GM21528 (cell line): ENCODE measurements at regions not wholly inside any gene's neighbourhood (a gene's known extent, or its start where the extent isn't known, plus 50 kb on each side); places are given as distances from the start of the nearest gene placed in this dataset.
"Not testable (repeated sequence)": the region's sequence is repeated elsewhere in the genome, so short reads cannot be mapped to it uniquely, and the experiment has no call there.

Experiments
- ATAC-seq: cut with Tn5 transposase; IDR thresholded peaks from one replicate; pipeline ENCODE4 v1.9.1; 2021; ENCODE audit warnings: mild to moderate bottlenecking, moderate library complexity; ENCODE audit not compliant: unreplicated experiment, low FRiP score

DNA sequence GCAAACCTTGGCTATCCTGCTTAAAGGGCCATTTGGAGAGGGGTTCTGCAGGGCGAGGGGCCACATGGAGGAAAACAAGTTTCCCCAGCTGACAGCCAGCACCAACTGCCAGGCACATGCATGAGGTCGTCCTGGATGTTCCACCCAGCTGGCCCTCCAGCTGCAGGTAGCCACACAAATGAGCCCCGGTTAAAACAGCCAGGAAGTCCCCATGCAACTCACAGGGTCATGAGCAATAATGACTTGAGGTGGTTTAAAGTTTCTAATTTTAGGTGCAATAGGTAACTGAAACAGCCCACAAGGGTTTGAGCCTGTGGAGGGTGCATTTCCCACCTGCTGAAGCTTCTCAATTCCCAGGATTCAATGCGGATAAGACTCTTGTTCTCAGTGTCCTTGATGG, 160.8 kb upstream of the CCZ1B start:
- not testable (repeated sequence) for ATAC-seq

DNA sequence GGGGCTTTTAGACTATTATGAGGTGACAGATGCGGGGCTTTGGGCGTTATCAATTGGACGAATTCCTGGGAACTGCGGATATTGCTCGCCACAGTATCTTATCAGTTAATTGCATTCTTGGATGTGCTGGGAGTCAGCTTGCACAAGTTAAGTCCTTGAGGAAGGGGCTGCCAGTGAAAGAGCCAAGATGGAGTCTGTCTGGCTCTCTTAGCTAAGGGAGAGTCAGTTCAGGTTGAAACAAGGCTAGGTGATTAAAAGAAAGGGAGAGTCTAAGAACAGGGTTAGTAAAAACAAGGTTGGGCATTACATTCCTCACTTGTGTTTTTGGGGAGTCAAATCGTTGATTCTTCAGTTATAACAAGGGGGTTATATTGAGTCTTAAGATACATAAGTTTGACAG, 162.5 kb upstream of the CCZ1B start:
- not testable (repeated sequence) for ATAC-seq

DNA sequence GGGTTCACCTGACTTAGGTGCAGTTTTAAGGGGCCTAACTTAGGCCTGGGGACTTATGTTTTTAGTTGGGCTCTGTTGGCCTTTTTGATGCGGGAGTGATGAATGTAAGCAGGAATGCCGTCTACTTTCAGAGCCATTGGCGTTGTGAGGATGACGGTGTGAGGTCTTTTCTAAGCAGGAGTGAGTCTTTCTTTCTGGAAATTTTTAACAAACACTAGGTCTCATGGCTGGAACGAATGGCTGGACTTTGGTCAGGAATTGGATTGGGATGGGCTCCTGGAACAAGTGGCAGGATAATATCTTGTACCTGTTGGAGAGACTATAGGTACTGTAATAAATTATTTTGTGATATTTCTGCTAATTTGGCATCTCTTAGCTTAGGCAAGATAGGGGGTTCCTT, 163.9 kb upstream of the CCZ1B start:
- ATAC-seq, result not testable (repeated sequence)

DNA sequence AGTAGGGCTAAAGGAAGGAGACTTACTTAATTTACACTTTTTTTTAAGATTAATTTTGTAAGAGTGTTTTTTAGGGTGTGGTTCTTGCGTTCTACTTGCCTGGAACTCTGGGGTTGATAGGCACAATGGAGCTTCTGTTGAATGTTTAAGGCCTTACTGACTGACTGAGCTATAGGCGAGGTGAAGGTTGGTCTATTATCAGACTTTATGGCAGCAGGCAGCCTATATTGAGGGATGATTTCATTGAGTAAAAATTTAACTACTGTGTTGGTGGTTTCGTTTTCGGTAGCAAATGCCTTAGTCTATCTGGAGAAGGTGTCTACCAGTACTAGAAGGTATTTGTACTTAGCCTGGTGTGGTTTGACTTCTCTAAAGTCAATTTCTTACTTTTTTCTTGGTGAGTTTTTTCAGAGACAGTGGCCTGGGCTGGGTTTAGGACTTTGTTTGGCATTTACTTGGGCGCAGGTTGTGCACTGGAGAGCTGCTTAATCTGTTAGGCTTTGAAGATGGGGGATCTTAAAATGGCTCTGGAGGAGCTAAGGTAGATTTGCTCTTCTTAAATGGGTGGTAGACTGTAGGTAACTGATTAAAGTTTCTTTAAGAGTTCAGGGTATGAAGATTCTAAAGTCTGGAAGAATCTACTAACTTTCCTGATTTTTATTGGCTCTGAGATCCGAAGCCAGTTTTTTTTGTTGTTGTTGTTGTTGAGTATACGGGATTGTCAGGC, 164.5 kb upstream of the CCZ1B start:
- not testable (repeated sequence) for ATAC-seq

DNA sequence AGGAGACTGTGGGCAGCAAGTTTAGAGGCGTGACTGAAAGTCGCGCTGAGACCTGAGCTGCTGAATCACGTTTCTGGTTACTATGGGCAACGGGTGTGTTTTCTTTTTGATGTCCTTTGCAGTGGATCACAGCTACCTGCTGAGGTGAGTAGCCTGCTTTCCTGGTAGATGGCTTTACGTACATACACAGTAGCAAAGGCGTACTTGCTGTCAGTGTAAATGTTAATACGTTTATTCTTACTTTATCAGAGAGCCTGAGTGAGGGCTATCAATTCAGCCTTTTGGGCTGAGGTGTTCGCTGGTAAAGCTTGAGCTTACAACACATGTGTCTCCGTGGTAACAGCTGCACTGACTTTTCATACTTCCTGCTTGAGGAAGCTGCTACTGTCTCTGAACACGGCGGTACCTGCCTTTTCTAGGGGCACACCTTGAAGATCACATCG, 165.1 kb upstream of the CCZ1B start:
- not testable (repeated sequence) for ATAC-seq

DNA sequence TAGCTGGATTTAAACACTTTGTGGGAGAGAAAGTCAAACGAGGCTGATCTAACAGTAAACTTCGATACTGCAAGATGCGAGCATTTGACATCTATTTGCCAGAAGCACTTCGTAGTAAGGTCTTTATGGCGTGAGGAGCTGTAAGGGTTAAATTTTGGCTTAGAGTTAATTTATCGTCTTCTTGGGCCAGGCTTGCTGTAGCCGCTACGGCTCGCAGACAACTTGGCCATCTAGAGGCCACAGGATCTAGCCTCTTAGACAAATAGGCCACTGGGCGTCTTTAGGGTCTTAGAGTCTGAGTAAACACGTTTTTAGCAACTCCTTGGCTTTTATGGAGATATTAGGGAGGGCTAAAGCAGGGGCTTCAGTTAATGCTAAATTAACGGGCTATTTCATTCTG, 165.6 kb upstream of the CCZ1B start:
- ATAC-seq, result not testable (repeated sequence)

DNA sequence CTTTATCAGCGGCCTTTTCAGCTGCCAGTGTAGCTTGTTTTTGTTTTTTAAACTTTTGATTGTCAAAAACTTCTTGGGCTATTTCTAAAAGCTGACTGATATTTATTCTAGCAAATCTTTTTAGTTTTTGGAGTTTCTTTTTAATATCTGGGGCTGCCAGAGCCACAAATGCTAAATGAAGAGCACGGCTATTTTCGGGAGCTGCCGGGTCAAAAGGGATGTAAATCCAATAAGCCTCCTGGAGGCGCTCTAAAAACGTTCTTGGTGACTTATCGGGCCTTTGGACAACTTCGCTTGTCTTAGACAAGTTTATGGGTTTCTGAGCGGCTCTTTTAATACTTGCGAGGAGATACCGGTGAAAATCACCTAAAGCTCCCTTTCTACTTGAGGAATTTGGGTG, 166.1 kb upstream of the CCZ1B start:
- not testable (repeated sequence) for ATAC-seq

DNA sequence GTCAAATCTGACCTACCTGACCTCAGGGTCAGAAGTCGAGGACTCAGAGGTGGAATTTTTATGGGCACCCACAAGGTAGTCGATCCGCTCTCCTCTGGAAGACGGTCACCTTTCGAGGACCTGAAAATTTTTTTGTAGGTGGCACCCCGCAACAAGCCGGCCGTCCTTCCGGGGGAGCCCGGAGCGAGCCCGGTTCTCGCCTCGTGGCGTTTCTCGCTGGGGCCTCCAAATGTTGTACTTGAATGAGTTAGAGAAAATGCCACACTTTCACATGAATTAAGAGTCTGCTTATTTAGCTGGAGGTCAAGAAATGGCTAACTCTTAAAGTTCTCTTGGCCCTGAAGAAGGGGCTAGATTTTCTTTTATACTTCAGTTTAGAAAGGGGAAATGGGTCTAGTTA, 169.0 kb upstream of the CCZ1B start:
- not testable (repeated sequence) for ATAC-seq

DNA sequence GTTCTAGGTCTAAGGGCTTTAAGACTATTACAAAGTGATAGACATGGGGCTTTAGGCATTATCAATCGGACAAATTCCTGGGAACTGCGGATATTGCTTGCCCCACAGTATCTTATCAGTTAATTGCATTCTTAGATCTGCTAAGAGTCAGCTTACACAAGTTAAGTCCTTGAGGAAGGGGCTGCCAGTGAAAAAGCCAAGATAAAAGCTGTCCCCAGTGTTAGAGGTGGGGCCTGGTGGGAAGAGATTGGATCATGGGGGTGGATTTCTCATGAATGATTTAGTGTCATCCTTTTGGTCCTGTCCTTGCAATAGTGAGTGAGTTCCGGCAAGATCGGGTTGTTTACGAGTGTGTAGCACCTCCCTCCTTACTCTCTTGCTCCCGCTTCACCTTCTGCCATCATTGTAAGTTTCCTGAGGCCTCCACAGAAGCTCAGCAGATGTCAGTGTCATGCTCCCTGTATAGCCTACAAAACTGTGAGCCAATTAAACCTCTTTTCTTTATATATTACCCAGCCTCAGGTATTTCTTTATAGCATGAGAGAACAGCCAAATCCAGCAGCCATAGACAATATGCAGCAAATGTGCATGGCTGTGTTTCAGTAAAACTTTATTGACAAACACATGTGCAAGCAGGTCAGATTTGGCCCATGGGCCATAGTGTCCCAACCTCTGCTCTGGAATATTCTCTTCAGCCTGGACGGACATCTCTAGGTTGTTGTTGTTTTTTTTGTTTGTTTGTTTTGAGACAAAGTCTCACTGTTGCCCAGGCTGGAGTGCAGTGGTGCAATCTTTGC, 169.6 kb upstream of the CCZ1B start:
- ATAC-seq, result not testable (repeated sequence)

DNA sequence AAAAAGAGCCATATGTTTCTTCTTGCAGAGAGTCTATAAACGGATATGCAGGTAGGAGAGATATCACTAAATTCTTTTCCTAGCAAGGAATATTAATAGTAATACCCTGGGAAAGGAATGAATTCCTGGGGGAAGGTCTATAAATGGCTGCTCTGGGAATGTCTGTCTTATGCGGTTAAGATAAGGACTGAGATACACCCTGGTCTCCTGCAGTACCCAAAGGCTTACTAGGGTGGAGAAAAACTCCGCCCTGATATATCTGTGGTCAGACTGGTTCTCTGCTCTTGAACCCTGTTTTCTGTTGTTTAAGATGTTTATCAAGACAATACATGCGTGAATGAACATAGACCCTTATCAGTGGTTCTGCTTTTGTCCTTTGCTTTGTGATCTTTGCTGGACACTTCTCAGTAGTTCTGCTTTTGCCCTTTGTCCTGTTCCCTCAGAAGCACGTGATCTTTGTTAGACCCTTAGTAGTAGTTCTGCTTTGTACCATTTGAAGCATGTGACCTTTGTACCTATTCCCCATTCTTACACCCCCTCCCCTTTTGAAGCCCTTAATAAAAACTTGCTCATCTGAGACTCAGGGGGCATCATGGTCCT, 173.1 kb upstream of the CCZ1B start:
- not testable (repeated sequence) for ATAC-seq

DNA sequence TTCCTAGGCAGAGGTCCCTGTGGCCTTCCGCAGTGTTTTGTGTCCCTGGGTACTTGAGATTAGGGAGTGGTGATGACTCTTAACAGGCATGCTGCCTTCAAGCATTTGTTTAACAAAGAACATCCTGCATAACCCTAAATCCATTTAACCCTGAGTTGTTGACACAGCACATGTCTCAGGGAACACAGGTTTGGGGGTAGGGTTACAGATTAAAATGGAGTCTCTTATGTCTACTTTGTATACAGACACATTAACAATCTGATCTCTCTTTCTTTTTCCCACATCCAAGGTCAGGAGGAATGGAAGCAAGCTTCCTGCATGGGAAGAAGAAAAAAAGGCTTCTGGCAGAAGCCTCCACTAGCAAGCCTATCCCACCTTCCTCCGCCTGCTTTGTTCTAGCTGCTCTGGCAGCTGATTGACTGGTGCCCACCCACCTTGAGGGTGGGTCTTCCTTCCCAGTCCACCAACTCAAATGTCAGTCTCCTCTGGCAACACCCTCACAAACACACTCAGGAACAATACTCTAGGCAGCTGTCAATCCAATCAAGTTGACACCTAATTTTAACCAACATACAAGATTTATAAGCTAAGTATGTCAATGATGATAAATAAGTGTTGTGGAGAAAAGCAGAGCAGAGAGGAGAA, 176.5 kb upstream of the CCZ1B start:
- ATAC-seq, result no peak

DNA sequence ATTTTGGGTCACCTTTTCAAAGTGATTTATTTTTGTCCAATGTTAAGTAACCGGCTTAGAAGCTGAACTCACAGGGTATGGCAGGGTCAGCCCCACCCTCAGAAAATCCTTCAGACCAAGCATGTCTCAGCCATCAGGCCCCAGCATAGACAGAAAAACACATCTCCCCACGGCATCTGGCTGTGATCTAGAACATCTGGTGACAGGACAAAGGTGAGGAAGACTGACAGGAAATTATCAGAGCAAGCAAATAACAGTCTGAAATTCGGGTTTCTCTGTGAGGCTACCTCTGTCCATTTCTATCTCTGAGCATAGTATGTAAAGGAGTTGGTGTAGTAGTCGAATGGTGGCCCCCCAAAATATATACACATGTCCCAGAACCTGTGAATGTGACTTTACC, 177.0 kb upstream of the C1GALT1 start:
- no peak for ATAC-seq

DNA sequence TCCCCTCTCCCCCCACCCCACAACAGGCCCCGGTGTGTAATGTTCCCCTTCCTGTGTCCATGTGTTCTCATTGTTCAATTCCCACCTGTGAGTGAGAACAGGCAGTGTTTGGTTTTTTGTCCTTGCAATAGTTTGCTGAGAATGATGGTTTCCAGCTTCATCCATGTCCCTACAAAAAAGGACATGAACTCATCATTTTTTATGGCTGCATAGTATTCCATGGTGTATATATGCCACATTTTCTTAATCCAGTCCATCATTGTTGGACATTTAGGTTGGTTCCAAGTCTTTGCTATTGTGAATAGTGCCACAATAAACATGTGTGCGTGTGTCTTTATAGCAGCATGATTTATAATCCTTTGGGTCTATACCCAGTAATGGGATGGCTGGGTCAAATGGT, 176.4 kb upstream of the C1GALT1 start:
- ATAC-seq, result not testable (repeated sequence)

DNA sequence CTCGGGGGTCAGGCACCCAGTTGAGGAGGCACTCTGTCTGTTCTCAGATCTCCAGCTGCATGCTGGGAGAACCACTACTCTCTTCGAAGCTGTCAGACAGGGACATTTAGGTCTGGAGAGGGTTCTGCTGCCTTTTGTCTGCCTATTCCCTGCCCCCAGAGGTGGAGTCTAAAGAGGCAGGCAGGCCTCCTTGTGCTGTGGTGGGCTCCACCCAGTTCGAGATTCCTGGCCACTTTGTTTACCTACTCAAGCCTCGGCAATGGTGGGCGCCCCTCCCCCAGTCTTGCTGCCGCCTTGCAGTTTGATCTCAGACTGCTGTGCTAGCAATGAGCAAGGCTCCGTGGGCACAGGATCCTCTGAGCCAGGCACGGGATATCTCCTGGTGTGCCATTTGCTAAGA, 171.1 kb upstream of the C1GALT1 start:
- ATAC-seq, result not testable (repeated sequence)

DNA sequence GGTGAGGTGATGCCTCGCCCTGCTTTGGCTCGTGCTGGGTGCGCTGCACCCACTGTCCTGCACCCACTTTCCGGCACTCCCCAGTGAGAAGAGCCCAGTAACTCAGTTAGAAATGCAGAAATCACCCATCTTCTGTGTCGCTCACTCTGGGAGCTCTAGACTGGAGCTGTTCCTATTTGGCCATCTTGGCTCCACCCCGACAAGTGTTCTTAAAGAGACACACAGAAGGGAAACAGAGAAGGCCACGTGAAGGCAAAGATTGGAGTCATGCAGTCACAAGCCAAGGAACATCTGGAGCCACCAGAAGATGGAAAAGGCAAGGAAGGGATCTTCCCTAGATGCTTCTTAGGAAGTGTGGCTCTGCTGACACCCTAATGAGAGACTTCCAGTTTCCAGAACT, 170.6 kb upstream of the C1GALT1 start:
- ATAC-seq, result not testable (repeated sequence)

DNA sequence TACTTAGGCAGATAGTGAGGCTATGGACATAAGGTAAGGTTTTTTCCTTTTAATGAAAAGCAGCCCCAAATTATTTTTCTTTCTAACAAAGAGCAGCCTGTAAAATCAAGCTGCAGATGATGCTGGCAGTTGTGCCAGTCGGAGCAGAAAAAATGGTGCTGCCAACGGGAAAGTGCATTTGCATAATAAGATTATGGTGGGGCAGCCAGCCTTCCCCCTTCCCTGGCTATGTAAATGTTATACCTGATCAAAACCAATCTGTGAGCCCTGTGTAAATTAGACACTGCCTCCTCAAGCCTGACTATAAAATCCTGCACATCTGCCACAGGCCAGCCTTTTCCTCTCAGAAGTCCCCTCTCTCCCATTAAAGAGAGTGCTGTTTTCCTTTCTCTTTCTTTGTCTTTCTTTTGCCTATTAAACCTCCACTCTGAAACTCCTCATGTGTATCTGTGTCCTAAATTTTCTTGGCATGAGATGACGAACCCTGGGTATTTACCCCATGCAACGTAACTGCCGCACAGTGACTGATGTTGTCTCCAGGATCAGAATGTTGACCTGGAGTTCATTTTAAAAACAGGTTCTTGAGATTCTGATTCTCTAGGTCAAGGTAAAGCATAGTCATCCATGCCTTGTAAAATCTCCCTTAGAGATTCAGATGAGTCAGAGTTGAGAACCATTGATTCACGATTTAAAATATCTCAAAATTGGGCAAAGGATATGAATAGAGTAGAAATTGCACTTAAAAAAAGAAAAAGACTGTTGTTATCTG, 167.3 kb upstream of the C1GALT1 start:
- no peak for ATAC-seq

DNA sequence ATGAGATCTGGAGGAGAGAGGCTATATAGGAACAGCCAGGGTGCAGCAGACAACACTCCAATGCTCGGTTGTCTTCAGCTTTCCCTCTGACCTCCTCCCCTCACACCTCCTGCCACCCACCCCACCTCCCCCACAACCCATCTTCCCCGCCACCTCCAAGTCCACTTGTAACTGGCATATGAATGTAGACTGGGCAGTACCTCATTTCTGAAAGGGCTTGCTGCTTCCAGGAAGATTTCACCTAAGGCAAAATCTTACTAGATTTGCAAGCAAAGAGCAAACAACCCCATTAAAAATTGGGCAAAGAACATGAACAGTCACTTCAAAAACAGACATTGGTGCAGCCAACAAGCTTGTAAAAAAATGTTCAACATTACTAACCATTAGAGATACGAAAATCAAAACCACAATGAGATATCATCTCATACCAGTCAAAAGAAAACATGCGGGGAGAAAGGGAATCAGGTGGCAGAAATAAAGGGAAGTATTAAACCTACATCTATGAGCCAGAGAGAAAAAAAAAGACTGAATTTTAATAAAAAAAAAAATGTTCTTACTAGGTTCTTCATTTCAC, 164.6 kb upstream of the C1GALT1 start:
- ATAC-seq, result no peak

DNA sequence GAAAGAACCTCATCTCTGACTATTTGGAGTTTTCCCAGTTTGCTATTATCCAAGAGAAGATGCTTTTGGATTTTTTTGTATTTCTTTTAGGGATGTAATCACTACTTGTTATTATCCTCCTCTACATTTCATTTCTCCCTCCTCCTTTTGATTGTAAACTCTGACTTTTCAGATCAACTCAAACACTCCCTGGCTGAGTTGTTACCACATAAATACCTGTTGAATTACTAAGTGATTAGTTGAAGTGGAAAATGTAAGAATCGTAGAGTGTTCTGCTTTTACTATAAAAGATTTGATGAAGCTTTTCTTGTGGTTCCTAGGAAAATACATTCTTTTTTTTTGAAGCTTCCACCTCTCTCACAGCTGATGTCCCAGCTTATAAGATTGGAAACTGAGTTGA, 164.1 kb upstream of the C1GALT1 start:
- ATAC-seq, result no peak

DNA sequence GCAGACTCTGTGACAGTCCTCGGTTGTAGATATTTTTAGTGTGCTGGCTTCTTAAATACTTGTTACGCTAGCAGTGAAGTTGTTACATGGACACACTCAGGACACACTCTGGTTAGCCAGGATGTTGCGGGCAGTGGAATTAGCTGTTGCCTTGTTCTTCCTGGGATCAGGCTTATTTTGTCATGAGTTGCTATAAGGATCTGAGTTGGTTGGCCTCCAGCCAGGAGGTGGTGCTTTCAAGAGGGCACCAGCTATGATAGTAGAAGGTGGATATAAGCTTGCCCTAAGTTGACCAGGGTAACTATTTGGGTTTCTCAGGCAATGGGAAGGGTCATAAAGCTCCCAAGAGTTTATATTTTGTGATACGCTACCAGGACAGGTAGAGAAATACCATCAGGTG, 150.1 kb upstream of the C1GALT1 start:
- no peak for ATAC-seq

DNA sequence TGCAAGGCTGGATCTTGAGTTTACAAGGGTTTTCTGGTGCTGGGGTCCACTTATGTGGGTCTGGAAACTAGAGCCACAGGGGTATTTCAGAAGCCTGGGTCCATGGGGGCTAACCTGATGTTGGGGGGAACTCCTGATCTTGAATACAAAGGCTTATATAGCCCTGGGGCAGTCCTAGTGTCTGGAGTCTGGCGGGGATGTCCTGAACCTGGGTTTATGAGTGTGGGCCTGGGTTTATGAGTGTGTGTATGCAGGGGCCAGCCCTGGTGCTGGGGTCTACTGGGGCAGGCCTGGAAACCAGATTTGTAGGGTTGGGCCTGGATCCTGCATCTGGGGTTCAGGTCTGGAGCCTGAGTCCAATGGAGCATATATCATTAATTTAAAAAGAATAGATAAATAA, 146.5 kb upstream of the C1GALT1 start:
- no peak for ATAC-seq
